HG02623 (cell line): ENCODE measurements at regions not wholly inside any gene's neighbourhood (a gene's known extent, or its start where the extent isn't known, plus 50 kb on each side); places are given as distances from the start of the nearest gene placed in this dataset.
"Not testable (repeated sequence)": the region's sequence is repeated elsewhere in the genome, so short reads cannot be mapped to it uniquely, and the experiment has no call there.

Source experiments
- ATAC-seq: cut with Tn5 transposase; IDR thresholded peaks from one replicate; pipeline ENCODE4 v1.9.1; 2021; ENCODE audit warnings: moderate library complexity; ENCODE audit not compliant: unreplicated experiment

GRCh38 chr10:108632144-108632543 lies 1291.2 kb downstream of the XPNPEP1 start:
- no peak for ATAC-seq

GRCh38 chr10:108631332-108631731 lies 1292.0 kb downstream of the XPNPEP1 start:
- peak; percentile 81 for ATAC-seq

GRCh38 chr10:108629834-108630233 lies 1293.5 kb downstream of the XPNPEP1 start:
- ATAC-seq = no peak

- no peak for ATAC-seq
Observed at GRCh38 chr10:108624052-108624451, 1299.3 kb downstream of the XPNPEP1 start.

GRCh38 chr10:108620821-108621534 lies 1302.3 kb downstream of the XPNPEP1 start:
- no peak for ATAC-seq

- ATAC-seq = no peak
Observed at GRCh38 chr10:108616559-108617285, 1306.6 kb downstream of the XPNPEP1 start.

- ATAC-seq = no peak
Observed at GRCh38 chr10:108615576-108616320, 1307.6 kb downstream of the XPNPEP1 start.

- no peak for ATAC-seq
Observed at GRCh38 chr10:108612485-108612884, 1310.8 kb downstream of the XPNPEP1 start.

GRCh38 chr10:108608860-108609259 lies 1314.5 kb downstream of the XPNPEP1 start:
- no peak for ATAC-seq

- ATAC-seq = no peak
Observed at GRCh38 chr10:108601851-108602250, 1321.5 kb downstream of the XPNPEP1 start.

- ATAC-seq = not testable (repeated sequence)
Observed at GRCh38 chr10:108600511-108600910, 1322.8 kb downstream of the XPNPEP1 start.

- ATAC-seq = not testable (repeated sequence)
Observed at GRCh38 chr10:108599317-108599716, 1324.0 kb downstream of the XPNPEP1 start.

- ATAC-seq = no peak
Observed at GRCh38 chr10:108598831-108599230, 1324.5 kb downstream of the XPNPEP1 start.

- no peak for ATAC-seq
Observed at GRCh38 chr10:108598320-108598695, 1325.0 kb downstream of the XPNPEP1 start.

GRCh38 chr10:108597657-108598319 lies 1325.5 kb downstream of the XPNPEP1 start:
- no peak for ATAC-seq

- no peak for ATAC-seq
Observed at GRCh38 chr10:108597031-108597430, 1326.3 kb downstream of the XPNPEP1 start.

- no peak for ATAC-seq
Observed at GRCh38 chr10:108592956-108593355, 1330.4 kb downstream of the XPNPEP1 start.

- no peak for ATAC-seq
Observed at GRCh38 chr10:108591417-108591816, 1331.9 kb downstream of the XPNPEP1 start.

- no peak for ATAC-seq
Observed at GRCh38 chr10:108586424-108586823, 1336.9 kb downstream of the XPNPEP1 start.

GRCh38 chr10:108583877-108584276 lies 1339.4 kb downstream of the XPNPEP1 start:
- ATAC-seq = no peak

- no peak for ATAC-seq
Observed at GRCh38 chr10:108582888-108583287, 1340.4 kb downstream of the XPNPEP1 start.
